Astrocyte (in vitro differentiated cells and primary cell): ENCODE measurements at regions not wholly inside any gene's neighbourhood (a gene's known extent, or its start where the extent isn't known, plus 50 kb on each side); places are given as distances from the start of the nearest gene placed in this dataset.

Experiments
- CTCF ChIP-seq: IDR thresholded peaks from 2 replicates; pipeline ENCODE4 v1.5.1; 2011; ENCODE audit warnings: low read depth, mild to moderate bottlenecking, inconsistent platforms, low read length, moderate library complexity; ENCODE audit not compliant: insufficient read depth
- EZH2 ChIP-seq: IDR thresholded peaks from 2 replicates; pipeline ENCODE4 v1.6.1; 2012; ENCODE audit warnings: mild to moderate bottlenecking, low read length, inconsistent platforms; ENCODE audit not compliant: insufficient read depth

- TF ChIP-seq CTCF (no peak), EZH2 (no peak)
These were observed 554.8 kb upstream of the CCNG1 start for GRCh38 chr5:162882629-162883028.
